Kidney capillary endothelial cell (primary cell): ENCODE measurements at regions not wholly inside any gene's neighbourhood (a gene's known extent, or its start where the extent isn't known, plus 50 kb on each side); places are given as distances from the start of the nearest gene placed in this dataset.
"Not testable (repeated sequence)": the region's sequence is repeated elsewhere in the genome, so short reads cannot be mapped to it uniquely, and the experiment has no call there.

Source experiments
- DNase-seq: peaks from one replicate; pipeline ENCODE4 v3.0.0-alpha.2; 2018; ENCODE audit warnings: low spot score

- DNase-seq, result peak; percentile 79
Observed at GRCh38 chr12:95358111-95359083, 115.6 kb upstream of the METAP2 start.

- no peak for DNase-seq
Observed at GRCh38 chr12:95365912-95366311, 108.0 kb upstream of the METAP2 start.

- no peak for DNase-seq
Observed at GRCh38 chr12:95368931-95369330, 105.0 kb upstream of the METAP2 start.

- no peak for DNase-seq
Observed at GRCh38 chr12:95371571-95371970, 102.4 kb upstream of the METAP2 start.

GRCh38 chr12:95379481-95379880 is 94.5 kb upstream of the METAP2 start:
- DNase-seq, result not testable (repeated sequence)

GRCh38 chr12:95380334-95380733 is 93.6 kb upstream of the METAP2 start:
- DNase-seq, result not testable (repeated sequence)

- DNase-seq, result no peak
Observed at GRCh38 chr12:95380997-95381786, 92.8 kb upstream of the METAP2 start.

- DNase-seq, result not testable (repeated sequence)
Observed at GRCh38 chr12:95383920-95384319, 90.0 kb upstream of the METAP2 start.

GRCh38 chr12:95384785-95385184 is 89.2 kb upstream of the METAP2 start:
- no peak for DNase-seq

- DNase-seq, result no peak
Observed at GRCh38 chr12:95385246-95386035, 88.5 kb upstream of the METAP2 start.

GRCh38 chr12:95386051-95386450 is 87.9 kb upstream of the METAP2 start:
- no peak for DNase-seq

- not testable (repeated sequence) for DNase-seq
Observed at GRCh38 chr12:95388260-95388659, 85.7 kb upstream of the METAP2 start.

GRCh38 chr12:95390192-95390591 is 83.8 kb upstream of the METAP2 start:
- no peak for DNase-seq

GRCh38 chr12:95390932-95391331 is 83.0 kb upstream of the METAP2 start:
- no peak for DNase-seq

GRCh38 chr12:95393191-95393790 is 80.7 kb upstream of the METAP2 start:
- no peak for DNase-seq

- no peak for DNase-seq
Observed at GRCh38 chr12:95395696-95396095, 78.3 kb upstream of the METAP2 start.

GRCh38 chr12:95396849-95397468 is 77.0 kb upstream of the METAP2 start:
- DNase-seq, result no peak

- no peak for DNase-seq
Observed at GRCh38 chr12:95397571-95397970, 76.4 kb upstream of the METAP2 start.

- DNase-seq, result no peak
Observed at GRCh38 chr12:95402096-95402495, 71.9 kb upstream of the METAP2 start.

- DNase-seq, result no peak
Observed at GRCh38 chr12:95408201-95408600, 65.8 kb upstream of the METAP2 start.

GRCh38 chr12:95411057-95411456 is 62.9 kb upstream of the METAP2 start:
- no peak for DNase-seq
